ENCODE measurements at regions not wholly inside any gene's neighbourhood (a gene's known extent, or its start where the extent isn't known, plus 50 kb on each side); places are given as distances from the start of the nearest gene placed in this dataset.

DNA sequence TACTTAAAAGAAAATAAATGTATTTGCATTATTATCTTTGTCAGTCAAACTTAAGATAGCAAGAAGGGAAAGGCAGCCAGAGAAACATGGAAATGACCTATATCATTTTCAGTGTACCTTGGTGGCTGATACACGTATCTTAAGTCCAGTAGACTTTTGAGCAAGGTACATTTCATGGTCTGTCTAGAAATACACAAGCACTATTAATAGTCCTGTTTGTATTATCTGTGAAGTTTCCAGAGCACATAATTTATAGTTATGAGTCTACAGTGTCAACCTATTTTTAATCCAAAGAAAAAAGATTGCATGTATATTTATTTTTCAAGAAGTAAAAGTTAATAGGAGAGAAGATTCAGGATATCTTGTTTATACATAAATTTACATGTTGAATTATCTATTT, 95.7 kb downstream of the IZUMO3 start:
- H3K27ac Mint-ChIP-seq: no peak overlapping the region
- TF ChIP-seq, protein P1, sequence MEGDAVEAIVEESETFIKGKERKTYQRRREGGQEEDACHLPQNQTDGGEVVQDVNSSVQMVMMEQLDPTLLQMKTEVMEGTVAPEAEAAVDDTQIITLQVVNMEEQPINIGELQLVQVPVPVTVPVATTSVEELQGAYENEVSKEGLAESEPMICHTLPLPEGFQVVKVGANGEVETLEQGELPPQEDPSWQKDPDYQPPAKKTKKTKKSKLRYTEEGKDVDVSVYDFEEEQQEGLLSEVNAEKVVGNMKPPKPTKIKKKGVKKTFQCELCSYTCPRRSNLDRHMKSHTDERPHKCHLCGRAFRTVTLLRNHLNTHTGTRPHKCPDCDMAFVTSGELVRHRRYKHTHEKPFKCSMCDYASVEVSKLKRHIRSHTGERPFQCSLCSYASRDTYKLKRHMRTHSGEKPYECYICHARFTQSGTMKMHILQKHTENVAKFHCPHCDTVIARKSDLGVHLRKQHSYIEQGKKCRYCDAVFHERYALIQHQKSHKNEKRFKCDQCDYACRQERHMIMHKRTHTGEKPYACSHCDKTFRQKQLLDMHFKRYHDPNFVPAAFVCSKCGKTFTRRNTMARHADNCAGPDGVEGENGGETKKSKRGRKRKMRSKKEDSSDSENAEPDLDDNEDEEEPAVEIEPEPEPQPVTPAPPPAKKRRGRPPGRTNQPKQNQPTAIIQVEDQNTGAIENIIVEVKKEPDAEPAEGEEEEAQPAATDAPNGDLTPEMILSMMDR (conservative IDR thresholded peaks at IDR 0.05): no peak
- Histone ChIP-seq H3K27me3 (ENCODE audit: control insufficient read depth, insufficient read depth, low read length, poor library complexity, severe bottlenecking) (no peaks in the 10 kb centered on the region), H3K9me3 (ENCODE audit: control insufficient read depth, low read length) (peaks cover 7% of the 10 kb centered on the region), H3K36me3 (ENCODE audit: control insufficient read depth, insufficient read depth, low read length) (no peaks in the 10 kb centered on the region), H3K4me3 (ENCODE audit: low read length) (no peak overlapping the region), H3K9ac (ENCODE audit: extremely low read depth, low read length, poor library complexity, severe bottlenecking) (no peak overlapping the region), H3K27ac (ENCODE audit: low read depth, low read length) (no peak overlapping the region), H3K4me1 (ENCODE audit: control insufficient read depth, insufficient read depth, low read length) (no peaks in the 10 kb centered on the region)
- 100% methylated on average over 1 of the region's 1 CpG; no CpG with 5 or more reads in 1 of the 2 experiments for WGBS, 2 experiments (ENCODE audit: insufficient coverage in 1 of 2, insufficient read length in 1 of 2)
- H3K4me1 Mint-ChIP-seq: no peaks in the 10 kb centered on the region
- no peaks in the 10 kb centered on the region for H3K36me3 Mint-ChIP-seq (ENCODE audit: low read depth)
- no peak for DNase-seq
- H3K9me3 Mint-ChIP-seq: peaks cover 3% of the 10 kb centered on the region
- no peak overlapping the region for H3K4me3 Mint-ChIP-seq
- H3K27me3 Mint-ChIP-seq (ENCODE audit: insufficient read depth): no peaks in the 10 kb centered on the region

DNA sequence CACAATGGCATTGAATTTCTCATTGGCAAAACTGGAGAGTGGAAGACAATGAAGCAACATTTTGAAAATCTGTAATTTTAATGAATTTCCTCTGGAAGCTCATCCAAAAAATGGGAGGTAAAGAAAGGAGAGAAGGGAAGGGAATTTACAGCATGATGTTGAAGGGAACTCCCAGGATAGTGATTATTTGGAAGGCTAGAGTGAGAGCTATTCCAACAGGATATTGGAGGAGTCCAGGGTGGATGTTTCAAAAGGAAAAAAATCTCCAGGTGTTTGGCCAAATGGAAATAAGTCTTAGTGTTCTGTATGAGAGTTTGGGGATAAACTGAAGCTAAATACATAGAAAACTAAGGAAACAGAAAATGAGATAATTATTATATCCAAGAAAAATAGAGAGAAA, 106.2 kb downstream of the IZUMO3 start:
- peaks cover 2% of the 10 kb centered on the region for H3K4me1 ChIP-seq (ENCODE audit: control insufficient read depth, insufficient read depth, low read length)
- H3K9ac ChIP-seq (ENCODE audit: extremely low read depth, low read length, poor library complexity, severe bottlenecking): no peak overlapping the region
- no peak overlapping the region for H3K27ac Mint-ChIP-seq
- H3K4me1 Mint-ChIP-seq: peaks cover 6% of the 10 kb centered on the region
- H3K27me3 ChIP-seq (ENCODE audit: control insufficient read depth, insufficient read depth, low read length, poor library complexity, severe bottlenecking): no peaks in the 10 kb centered on the region
- no peak for DNase-seq
- H3K27me3 Mint-ChIP-seq (ENCODE audit: insufficient read depth): no peaks in the 10 kb centered on the region
- TF ChIP-seq, protein P1 (conservative IDR thresholded peaks at IDR 0.05): no peak
- H3K36me3 Mint-ChIP-seq (ENCODE audit: low read depth): no peaks in the 10 kb centered on the region
- peaks cover 12% of the 10 kb centered on the region for H3K9me3 ChIP-seq (ENCODE audit: control insufficient read depth, low read length)
- H3K4me3 ChIP-seq (ENCODE audit: low read length): no peak overlapping the region
- H3K9me3 Mint-ChIP-seq: peaks cover 2% of the 10 kb centered on the region
- no peaks in the 10 kb centered on the region for H3K36me3 ChIP-seq (ENCODE audit: control insufficient read depth, insufficient read depth, low read length)
- H3K4me3 Mint-ChIP-seq: no peak overlapping the region
- H3K27ac ChIP-seq (ENCODE audit: low read depth, low read length): no peak overlapping the region

DNA sequence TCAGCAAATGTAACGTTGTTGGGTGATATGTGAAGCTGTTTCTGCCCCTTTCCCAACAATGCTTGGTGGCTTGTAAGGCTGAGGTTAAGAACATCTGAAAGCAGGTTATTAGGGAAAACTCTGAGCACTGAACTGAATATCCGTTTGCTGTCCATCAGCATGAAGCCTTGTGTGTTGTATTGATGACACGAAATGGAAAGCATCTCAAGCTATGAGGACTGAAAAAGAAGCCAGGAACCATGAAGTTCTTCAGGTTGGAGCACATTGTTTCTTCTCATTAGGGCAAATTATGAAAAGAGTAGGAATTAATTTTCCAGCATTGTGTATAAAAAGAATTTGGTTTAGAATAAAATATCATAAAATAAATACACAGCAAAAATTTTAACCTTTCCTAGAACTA, 106.8 kb downstream of the IZUMO3 start:
- peaks cover 2% of the 10 kb centered on the region for H3K4me1 ChIP-seq (ENCODE audit: control insufficient read depth, insufficient read depth, low read length)
- H3K27ac Mint-ChIP-seq: no peak overlapping the region
- peaks cover 6% of the 10 kb centered on the region for H3K4me1 Mint-ChIP-seq
- H3K9me3 ChIP-seq (ENCODE audit: control insufficient read depth, low read length): peaks cover 12% of the 10 kb centered on the region
- H3K36me3 Mint-ChIP-seq (ENCODE audit: low read depth): no peaks in the 10 kb centered on the region
- no peaks in the 10 kb centered on the region for H3K36me3 ChIP-seq (ENCODE audit: control insufficient read depth, insufficient read depth, low read length)
- no peak overlapping the region for H3K4me3 ChIP-seq (ENCODE audit: low read length)
- H3K27me3 ChIP-seq (ENCODE audit: control insufficient read depth, insufficient read depth, low read length, poor library complexity, severe bottlenecking): no peaks in the 10 kb centered on the region
- H3K27me3 Mint-ChIP-seq (ENCODE audit: insufficient read depth): no peaks in the 10 kb centered on the region
- WGBS, 2 experiments (ENCODE audit: insufficient coverage in 1 of 2, insufficient read length in 1 of 2): 80 to 98% methylated on average over 3 of the region's 3 CpGs
- no peak overlapping the region for H3K9ac ChIP-seq (ENCODE audit: extremely low read depth, low read length, poor library complexity, severe bottlenecking)
- TF ChIP-seq, protein P1 (conservative IDR thresholded peaks at IDR 0.05): no peak
- no peak overlapping the region for H3K4me3 Mint-ChIP-seq
- peaks cover 2% of the 10 kb centered on the region for H3K9me3 Mint-ChIP-seq
- no peak overlapping the region for H3K27ac ChIP-seq (ENCODE audit: low read depth, low read length)
- no peak for DNase-seq
